Thyroid gland (tissue), 4 donors: ENCODE measurements at regions not wholly inside any gene's neighbourhood (a gene's known extent, or its start where the extent isn't known, plus 50 kb on each side); places are given as distances from the start of the nearest gene placed in this dataset.

Source experiments
- DNase-seq, 2 donors: peaks; one replicate each; pipeline ENCODE4 v3.0.0-alpha.2; 2019
- H3K27ac ChIP-seq, 3 donors: fragments of 200-600 bp; sonication (generic); 1 replicate in 2 of 3; 2 replicates in 1 of 3; pipeline ENCODE4 v1.5.1; 2016 to 2019; ENCODE audit warnings: mild to moderate bottlenecking in 1 of 3, moderate library complexity in 1 of 3
- H3K27me3 ChIP-seq: fragments of 200-600 bp; sonication (generic); one replicate; pipeline ENCODE4 v1.5.1; 2019
- H3K36me3 ChIP-seq, 2 donors: fragments of 200-600 bp; sonication (generic); one replicate each; pipeline ENCODE4 v1.5.1; 2016 to 2019
- H3K4me1 ChIP-seq, 2 donors: fragments of 200-600 bp; sonication (generic); one replicate each; pipeline ENCODE4 v1.5.1; 2017 to 2019
- H3K4me3 ChIP-seq, 3 donors: fragments of 200-600 bp; sonication (generic); replicated peaks in 1 of 3; 1 replicate in 2 of 3; 2 replicates in 1 of 3; pipeline ENCODE4 v1.5.1; 2016; ENCODE audit warnings: mild to moderate bottlenecking in 1 of 3
- H3K9me3 ChIP-seq: fragments of 200-600 bp; sonication (generic); one replicate; pipeline ENCODE4 v1.5.1; 2017
- POLR2A ChIP-seq, 2 donors: fragments of 450-650 bp; IDR thresholded peaks; one replicate each; pipeline ENCODE4 v1.6.1; 2017; ENCODE audit warnings: antibody characterized with exemption in 2 of 2, mild to moderate bottlenecking in 2 of 2, moderate library complexity in 1 of 2
- WGBS, 2 donors: methylation state at CpG; one replicate each; pipeline ENCODE4 v1.1.5; 2017; 5-methylcytosine and 5-hydroxymethylcytosine counted together
- intact Hi-C: fragments of 100-400 bp; cut with DNase I; formaldehyde crosslinking; loops from one replicate; pipeline ENCODE4 v1.15.1; 2023
- TF ChIP-seq, protein P1 (sequence below), 6 experiments: fragments of 200-600 bp in 3 of 6; fragments of 450-650 bp in 3 of 6; sonication (generic) in 3 of 6; IDR thresholded peaks; one replicate each; pipeline ENCODE4 v1.5.1; 2016 to 2019; ENCODE audit warnings: antibody characterized with exemption in 6 of 6, mild to moderate bottlenecking in 2 of 6, inconsistent platforms in 1 of 6, moderate library complexity in 1 of 6

DNA sequence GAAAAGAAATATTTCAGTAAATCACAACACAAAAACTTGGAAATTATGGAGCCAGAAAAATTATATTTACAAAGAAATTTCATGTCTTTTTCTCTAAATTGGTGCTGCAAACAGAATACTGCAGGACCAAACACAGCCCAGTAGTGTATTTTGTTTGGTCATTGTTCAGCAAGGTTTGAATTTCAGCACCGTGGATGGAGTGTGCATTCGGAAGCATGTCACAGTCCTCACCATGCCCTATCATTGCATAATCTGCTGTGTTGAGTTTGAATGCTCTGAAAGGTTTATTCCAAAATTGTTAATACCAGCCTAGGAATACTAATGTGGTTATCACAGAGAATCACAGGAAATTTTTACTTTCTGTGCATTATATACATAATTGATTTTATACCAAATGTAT, 296.7 kb downstream of the METTL4 start:
- DNase-seq = no peak
- TF ChIP-seq POLR2A (IDR thresholded peaks at IDR 0.05) = no peak
- TF ChIP-seq, protein P1, sequence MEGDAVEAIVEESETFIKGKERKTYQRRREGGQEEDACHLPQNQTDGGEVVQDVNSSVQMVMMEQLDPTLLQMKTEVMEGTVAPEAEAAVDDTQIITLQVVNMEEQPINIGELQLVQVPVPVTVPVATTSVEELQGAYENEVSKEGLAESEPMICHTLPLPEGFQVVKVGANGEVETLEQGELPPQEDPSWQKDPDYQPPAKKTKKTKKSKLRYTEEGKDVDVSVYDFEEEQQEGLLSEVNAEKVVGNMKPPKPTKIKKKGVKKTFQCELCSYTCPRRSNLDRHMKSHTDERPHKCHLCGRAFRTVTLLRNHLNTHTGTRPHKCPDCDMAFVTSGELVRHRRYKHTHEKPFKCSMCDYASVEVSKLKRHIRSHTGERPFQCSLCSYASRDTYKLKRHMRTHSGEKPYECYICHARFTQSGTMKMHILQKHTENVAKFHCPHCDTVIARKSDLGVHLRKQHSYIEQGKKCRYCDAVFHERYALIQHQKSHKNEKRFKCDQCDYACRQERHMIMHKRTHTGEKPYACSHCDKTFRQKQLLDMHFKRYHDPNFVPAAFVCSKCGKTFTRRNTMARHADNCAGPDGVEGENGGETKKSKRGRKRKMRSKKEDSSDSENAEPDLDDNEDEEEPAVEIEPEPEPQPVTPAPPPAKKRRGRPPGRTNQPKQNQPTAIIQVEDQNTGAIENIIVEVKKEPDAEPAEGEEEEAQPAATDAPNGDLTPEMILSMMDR (IDR thresholded peaks at IDR 0.05) = no peak
- 69 to 76% methylated on average over 2 of the region's 2 CpGs for WGBS, 2 donors
- H3K9me3 ChIP-seq = no peaks in the 10 kb centered on the region
- intact Hi-C loops = no loop called here
- no peak overlapping the region for H3K27ac ChIP-seq
- no peaks in the 10 kb centered on the region for H3K4me1 ChIP-seq
- no peaks in the 10 kb centered on the region for H3K36me3 ChIP-seq
- no peaks in the 10 kb centered on the region for H3K27me3 ChIP-seq
- H3K4me3 ChIP-seq = no peak overlapping the region

GRCh38 chr18:2281086-2281485, 290.2 kb downstream of the METTL4 start:
- H3K4me3 ChIP-seq = no peak overlapping the region
- TF ChIP-seq POLR2A (IDR thresholded peaks at IDR 0.05) = no peak
- TF ChIP-seq, protein P1 (IDR thresholded peaks at IDR 0.05) = no peak
- no peaks in the 10 kb centered on the region for H3K36me3 ChIP-seq
- no peak for DNase-seq
- no peaks in the 10 kb centered on the region for H3K4me1 ChIP-seq
- H3K27ac ChIP-seq = no peak overlapping the region
- H3K9me3 ChIP-seq = no peaks in the 10 kb centered on the region
- 39 to 43% methylated on average over 1 of the region's 1 CpG for WGBS, 2 donors
- intact Hi-C loops = no loop called here
- no peaks in the 10 kb centered on the region for H3K27me3 ChIP-seq

GRCh38 chr18:2281523-2282199, 289.6 kb downstream of the METTL4 start:
- H3K9me3 ChIP-seq = no peaks in the 10 kb centered on the region
- TF ChIP-seq POLR2A (IDR thresholded peaks at IDR 0.05) = no peak
- TF ChIP-seq, protein P1 (IDR thresholded peaks at IDR 0.05) = no peak
- WGBS, 2 donors = 68 to 70% methylated on average over 11 of the region's 11 CpGs
- H3K27ac ChIP-seq = no peak overlapping the region
- intact Hi-C loops = no loop called here
- no peak overlapping the region for H3K4me3 ChIP-seq
- no peaks in the 10 kb centered on the region for H3K27me3 ChIP-seq
- DNase-seq = no peak
- H3K4me1 ChIP-seq = no peaks in the 10 kb centered on the region
- no peaks in the 10 kb centered on the region for H3K36me3 ChIP-seq

GRCh38 chr18:2293109-2293839, 278.0 kb downstream of the METTL4 start:
- Histone ChIP-seq H3K27me3 (no peaks in the 10 kb centered on the region), H3K9me3 (no peaks in the 10 kb centered on the region), H3K27ac (no peak overlapping the region), H3K36me3 (no peaks in the 10 kb centered on the region), H3K4me3 (no peak overlapping the region), H3K4me1 (no peaks in the 10 kb centered on the region)
- intact Hi-C loops = no loop called here
- DNase-seq = no peak
- no peak for TF ChIP-seq POLR2A (IDR thresholded peaks at IDR 0.05)
- TF ChIP-seq, protein P1 (IDR thresholded peaks at IDR 0.05) = no peak
- WGBS, 2 donors = 87 to 90% methylated on average over 6 to 7 of the region's 7 CpGs

DNA sequence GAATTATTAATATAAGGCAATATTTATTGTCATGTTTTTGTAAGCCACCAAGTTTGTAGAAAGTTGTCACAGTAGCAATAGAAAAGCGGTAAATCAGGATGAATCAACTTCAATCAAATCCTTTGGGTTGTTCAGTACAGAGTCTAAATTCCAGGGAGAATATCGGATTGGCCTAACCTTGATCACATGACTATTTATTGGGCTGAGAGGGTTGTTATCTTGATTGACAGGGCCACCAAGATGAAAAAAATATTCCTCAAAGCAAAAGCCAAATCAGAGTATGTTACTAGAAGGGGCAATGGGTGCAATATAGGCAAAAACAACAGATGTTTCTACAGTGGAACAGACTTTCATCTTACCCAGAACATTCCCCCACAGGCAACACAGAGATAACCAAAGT, 270.0 kb downstream of the METTL4 start:
- Histone ChIP-seq H3K9me3 (no peaks in the 10 kb centered on the region), H3K4me1 (no peaks in the 10 kb centered on the region), H3K4me3 (no peak overlapping the region), H3K27ac (no peak overlapping the region), H3K36me3 (no peaks in the 10 kb centered on the region), H3K27me3 (no peaks in the 10 kb centered on the region)
- no peak for TF ChIP-seq POLR2A (IDR thresholded peaks at IDR 0.05)
- TF ChIP-seq, protein P1 (IDR thresholded peaks at IDR 0.05) = no peak
- intact Hi-C loops = no loop called here
- no peak for DNase-seq
- WGBS, 2 donors = 99 to 100% methylated on average over 2 of the region's 2 CpGs
